HEK293 (cell line): ENCODE measurements at regions not wholly inside any gene's neighbourhood (a gene's known extent, or its start where the extent isn't known, plus 50 kb on each side); places are given as distances from the start of the nearest gene placed in this dataset.

Experiments used
- CTCF ChIA-PET: fragments of 350-600 bp; formaldehyde crosslinking; extraction: SDS; loops from one replicate; lab custom pipeline; 2021; ENCODE audit warnings: antibody characterized with exemption; lab: Yijun Ruan, JAX
- POLR2A ChIA-PET: fragments of 300-600 bp; formaldehyde crosslinking; extraction: SDS; loops from one replicate; lab custom pipeline; 2020; ENCODE audit warnings: antibody characterized with exemption, inconsistent platforms; lab: Yijun Ruan, JAX
- H3K27ac ChIP-seq: fragments of 200-500 bp; sonication (Bioruptor generic); 2 replicates; pipeline ENCODE4 v1.5.1; 2014; ENCODE audit warnings: low read depth, low read length, control low read depth, inconsistent platforms; ENCODE audit errors: extremely low read depth
- H3K36me3 ChIP-seq, 2 experiments: fragments of 200-500 bp in 1 of 2; sonication (Bioruptor generic) in 1 of 2; 1 replicate in 1 of 2; 2 replicates in 1 of 2; pipeline ENCODE4 v1.5.1; 2014 to 2017; ENCODE audit warnings: inconsistent platforms in 2 of 2, low read length in 2 of 2; ENCODE audit not compliant: control insufficient read depth in 2 of 2, insufficient read depth in 1 of 2
- H3K4me1 ChIP-seq: fragments of 200-500 bp; sonication (Bioruptor generic); 2 replicates; pipeline ENCODE4 v1.5.1; 2014; ENCODE audit warnings: mild to moderate bottlenecking, low read length, inconsistent platforms; ENCODE audit not compliant: control insufficient read depth, insufficient read depth
- H3K4me3 ChIP-seq: 2 replicates; pipeline ENCODE4 v1.5.1; 2011; ENCODE audit warnings: low read depth, mild to moderate bottlenecking, control low read depth, low read length, moderate library complexity
- H3K9me3 ChIP-seq: fragments of 200-500 bp; sonication (Bioruptor generic); 2 replicates; pipeline ENCODE4 v1.5.1; 2014; ENCODE audit warnings: low read depth, low read length, inconsistent platforms; ENCODE audit not compliant: control insufficient read depth, insufficient read depth
- EGR2 ChIP-seq: fragments of 450-650 bp; formaldehyde crosslinking; IDR thresholded peaks from 2 replicates; pipeline ENCODE4 v1.5.1; 2016; ENCODE audit warnings: low read depth, missing biosample characterization, missing genetic modification characterization
- GLIS1 ChIP-seq: fragments of 450-650 bp; formaldehyde crosslinking; IDR thresholded peaks from 2 replicates; pipeline ENCODE4 v1.5.1; 2016; ENCODE audit warnings: missing biosample characterization, missing genetic modification characterization
- KLF7 ChIP-seq: fragments of 450-650 bp; formaldehyde crosslinking; IDR thresholded peaks from 2 replicates; pipeline ENCODE4 v1.5.1; 2016; ENCODE audit warnings: missing biosample characterization, missing genetic modification characterization, borderline replicate concordance
- MEIS1 ChIP-seq: sonication (generic); formaldehyde crosslinking; IDR thresholded peaks from 2 replicates; pipeline ENCODE4 v1.8.1; 2022; ENCODE audit warnings: missing genetic modification reagents, mild to moderate bottlenecking, borderline replicate concordance
- OVOL3 ChIP-seq: fragments of 450-650 bp; formaldehyde crosslinking; IDR thresholded peaks from 2 replicates; pipeline ENCODE4 v1.5.1; 2016; ENCODE audit warnings: missing biosample characterization, missing genetic modification characterization
- PRDM10 ChIP-seq: fragments of 450-650 bp; formaldehyde crosslinking; IDR thresholded peaks from 2 replicates; pipeline ENCODE4 v1.5.1; 2016; ENCODE audit warnings: missing biosample characterization, missing genetic modification characterization
- PRDM6 ChIP-seq: fragments of 450-650 bp; formaldehyde crosslinking; IDR thresholded peaks from 2 replicates; pipeline ENCODE4 v1.5.1; 2017; ENCODE audit warnings: missing biosample characterization, missing genetic modification characterization
- SETDB1 ChIP-seq: IDR thresholded peaks from one replicate; pipeline ENCODE4 v1.6.1; 2017; ENCODE audit warnings: mild to moderate bottlenecking, low read length, moderate library complexity, mixed read lengths; ENCODE audit not compliant: insufficient read length
- SP2 ChIP-seq: fragments of 450-650 bp; formaldehyde crosslinking; IDR thresholded peaks from 2 replicates; pipeline ENCODE4 v1.5.1; 2016; ENCODE audit warnings: missing biosample characterization, missing genetic modification characterization
- TCF7L2 ChIP-seq: IDR thresholded peaks from 2 replicates; pipeline ENCODE4 v1.6.1; 2011; ENCODE audit warnings: low read depth, mild to moderate bottlenecking, inconsistent platforms, low read length, moderate library complexity, borderline replicate concordance
- ZFP41 ChIP-seq: fragments of 450-650 bp; formaldehyde crosslinking; IDR thresholded peaks from 2 replicates; pipeline ENCODE4 v1.5.1; 2016; ENCODE audit warnings: missing biosample characterization, missing genetic modification characterization, borderline replicate concordance
- ZNF16 ChIP-seq: fragments of 450-650 bp; formaldehyde crosslinking; IDR thresholded peaks from 2 replicates; pipeline ENCODE4 v1.5.1; 2016; ENCODE audit warnings: low read depth, missing biosample characterization, missing genetic modification characterization
- ZNF18 ChIP-seq: fragments of 450-650 bp; formaldehyde crosslinking; IDR thresholded peaks from 2 replicates; pipeline ENCODE4 v1.5.1; 2016; ENCODE audit warnings: missing biosample characterization, missing genetic modification characterization
- ZNF184 ChIP-seq: fragments of 450-650 bp; IDR thresholded peaks from 2 replicates; pipeline ENCODE4 v1.5.1; 2018; ENCODE audit warnings: missing biosample characterization, mild to moderate bottlenecking, missing genetic modification characterization
- ZNF2 ChIP-seq: fragments of 450-650 bp; formaldehyde crosslinking; IDR thresholded peaks from 2 replicates; pipeline ENCODE4 v1.5.1; 2016; ENCODE audit warnings: missing biosample characterization, missing genetic modification characterization
- ZNF354C ChIP-seq: fragments of 450-650 bp; formaldehyde crosslinking; IDR thresholded peaks from 2 replicates; pipeline ENCODE4 v1.5.1; 2016; ENCODE audit warnings: missing biosample characterization, missing genetic modification characterization, low read depth, borderline replicate concordance
- ZNF426 ChIP-seq: fragments of 450-650 bp; formaldehyde crosslinking; IDR thresholded peaks from 2 replicates; pipeline ENCODE4 v1.5.1; 2017; ENCODE audit warnings: missing biosample characterization, missing genetic modification characterization, mild to moderate bottlenecking, inconsistent platforms, moderate library complexity
- ZNF529 ChIP-seq: fragments of 450-650 bp; formaldehyde crosslinking; IDR thresholded peaks from 2 replicates; pipeline ENCODE4 v1.5.1; 2017; ENCODE audit warnings: missing genetic modification characterization, missing biosample characterization; ENCODE audit not compliant: insufficient replicate concordance
- ZNF549 ChIP-seq: fragments of 450-650 bp; IDR thresholded peaks from 2 replicates; pipeline ENCODE4 v1.5.1; 2018; ENCODE audit warnings: missing biosample characterization, missing genetic modification characterization, mild to moderate bottlenecking, inconsistent platforms, moderate library complexity
- ZNF776 ChIP-seq: fragments of 450-650 bp; formaldehyde crosslinking; IDR thresholded peaks from 2 replicates; pipeline ENCODE4 v1.5.0; 2017; ENCODE audit warnings: missing biosample characterization, missing genetic modification characterization, borderline replicate concordance
- TF ChIP-seq, protein P1 (sequence below): fragments of 450-650 bp; formaldehyde crosslinking; IDR thresholded peaks from 2 replicates; pipeline ENCODE4; 2016; ENCODE audit warnings: missing biosample characterization, missing genetic modification characterization
- TF ChIP-seq, protein P2 (sequence below): fragments of 450-650 bp; IDR thresholded peaks from 2 replicates; pipeline ENCODE4 v1.5.1; 2018; ENCODE audit warnings: missing biosample characterization, missing genetic modification characterization
- TF ChIP-seq, protein P3 (sequence below): fragments of 450-650 bp; formaldehyde crosslinking; IDR thresholded peaks from 2 replicates; pipeline ENCODE4 v1.5.1; 2017; ENCODE audit warnings: missing biosample characterization, missing genetic modification characterization
- TF ChIP-seq, protein P4 (sequence below): fragments of 450-650 bp; formaldehyde crosslinking; optimal IDR thresholded peaks from 2 replicates; pipeline ENCODE3; 2016; ENCODE audit warnings: missing biosample characterization, mild to moderate bottlenecking, missing genetic modification characterization

DNA sequence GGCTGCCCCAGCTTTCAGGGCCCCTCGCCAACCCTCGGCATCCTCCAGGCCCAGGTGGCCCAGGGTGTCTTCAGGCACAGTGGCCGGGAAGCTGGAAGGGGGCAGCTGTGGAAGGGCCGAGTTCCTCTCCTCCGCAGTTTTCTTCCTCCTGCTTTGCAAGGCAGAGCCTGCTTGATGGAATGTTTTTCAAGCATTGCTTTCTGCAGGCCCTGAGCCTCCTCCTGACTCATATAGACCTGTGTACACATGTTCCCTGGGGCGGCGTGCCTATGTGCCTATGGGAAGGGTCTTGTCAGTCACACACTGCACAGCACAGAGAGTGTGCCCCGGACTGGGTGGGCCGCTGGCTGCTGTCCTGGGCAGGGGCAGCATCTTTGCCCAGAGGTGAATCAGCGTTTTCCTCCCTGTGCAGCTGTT lies 107.5 kb downstream of the ERMARD start:
- no peak overlapping the region for H3K27ac ChIP-seq
- no peaks in the 10 kb centered on the region for H3K36me3 ChIP-seq
- CTCF ChIA-PET: interaction anchor here (1.7 kb wide), 1 partner anchor 27 kb away, joined by 5 read pairs; no protein-coding TSS in a partner anchor

GRCh38 chr6:169858293-169858934 lies 107.0 kb downstream of the ERMARD start:
- ChIA-PET POLR2A (no interaction called here), CTCF (interaction anchor here (1.7 kb wide), 1 partner anchor 27 kb away, joined by 5 read pairs; no protein-coding TSS in a partner anchor)
- no peak overlapping the region for H3K4me3 ChIP-seq
- no peaks in the 10 kb centered on the region for H3K9me3 ChIP-seq
- H3K4me1 ChIP-seq: no peaks in the 10 kb centered on the region
- H3K27ac ChIP-seq: no peak overlapping the region
- H3K36me3 ChIP-seq: no peaks in the 10 kb centered on the region
- no peak for TF ChIP-seq PRDM10 (tag by site-specific recombination)
- no peak for TF ChIP-seq PRDM6
- TF ChIP-seq, protein P1, sequence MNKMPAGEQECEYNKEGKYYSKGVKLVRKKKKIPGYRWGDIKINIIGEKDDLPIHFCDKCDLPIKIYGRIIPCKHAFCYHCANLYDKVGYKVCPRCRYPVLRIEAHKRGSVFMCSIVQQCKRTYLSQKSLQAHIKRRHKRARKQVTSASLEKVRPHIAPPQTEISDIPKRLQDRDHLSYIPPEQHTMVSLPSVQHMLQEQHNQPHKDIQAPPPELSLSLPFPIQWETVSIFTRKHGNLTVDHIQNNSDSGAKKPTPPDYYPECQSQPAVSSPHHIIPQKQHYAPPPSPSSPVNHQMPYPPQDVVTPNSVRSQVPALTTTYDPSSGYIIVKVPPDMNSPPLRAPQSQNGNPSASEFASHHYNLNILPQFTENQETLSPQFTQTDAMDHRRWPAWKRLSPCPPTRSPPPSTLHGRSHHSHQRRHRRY (tag by site-specific recombination): no peak
- no peak for TF ChIP-seq ZNF2 (tag by site-specific recombination)
- no peak for TF ChIP-seq GLIS1
- TF ChIP-seq, protein P2, sequence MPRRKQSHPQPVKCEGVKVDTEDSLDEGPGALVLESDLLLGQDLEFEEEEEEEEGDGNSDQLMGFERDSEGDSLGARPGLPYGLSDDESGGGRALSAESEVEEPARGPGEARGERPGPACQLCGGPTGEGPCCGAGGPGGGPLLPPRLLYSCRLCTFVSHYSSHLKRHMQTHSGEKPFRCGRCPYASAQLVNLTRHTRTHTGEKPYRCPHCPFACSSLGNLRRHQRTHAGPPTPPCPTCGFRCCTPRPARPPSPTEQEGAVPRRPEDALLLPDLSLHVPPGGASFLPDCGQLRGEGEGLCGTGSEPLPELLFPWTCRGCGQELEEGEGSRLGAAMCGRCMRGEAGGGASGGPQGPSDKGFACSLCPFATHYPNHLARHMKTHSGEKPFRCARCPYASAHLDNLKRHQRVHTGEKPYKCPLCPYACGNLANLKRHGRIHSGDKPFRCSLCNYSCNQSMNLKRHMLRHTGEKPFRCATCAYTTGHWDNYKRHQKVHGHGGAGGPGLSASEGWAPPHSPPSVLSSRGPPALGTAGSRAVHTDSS (tag by site-specific recombination): no peak
- no peak for TF ChIP-seq SP2 (tag by site-specific recombination)
- no peak for TF ChIP-seq ZFP41

More for the DNA sequence above, 107.5 kb downstream of the ERMARD start:
- Histone ChIP-seq H3K9me3 (no peaks in the 10 kb centered on the region), H3K4me3 (no peak overlapping the region), H3K4me1 (no peaks in the 10 kb centered on the region)
- TF ChIP-seq ZNF16 (tag by site-specific recombination): no peak
- TF ChIP-seq OVOL3 (tag by site-specific recombination): no peak
- no peak for TF ChIP-seq ZNF184 (tag by site-specific recombination)
- no peak for TF ChIP-seq ZNF529 (tag by site-specific recombination)
- TF ChIP-seq, protein P3, sequence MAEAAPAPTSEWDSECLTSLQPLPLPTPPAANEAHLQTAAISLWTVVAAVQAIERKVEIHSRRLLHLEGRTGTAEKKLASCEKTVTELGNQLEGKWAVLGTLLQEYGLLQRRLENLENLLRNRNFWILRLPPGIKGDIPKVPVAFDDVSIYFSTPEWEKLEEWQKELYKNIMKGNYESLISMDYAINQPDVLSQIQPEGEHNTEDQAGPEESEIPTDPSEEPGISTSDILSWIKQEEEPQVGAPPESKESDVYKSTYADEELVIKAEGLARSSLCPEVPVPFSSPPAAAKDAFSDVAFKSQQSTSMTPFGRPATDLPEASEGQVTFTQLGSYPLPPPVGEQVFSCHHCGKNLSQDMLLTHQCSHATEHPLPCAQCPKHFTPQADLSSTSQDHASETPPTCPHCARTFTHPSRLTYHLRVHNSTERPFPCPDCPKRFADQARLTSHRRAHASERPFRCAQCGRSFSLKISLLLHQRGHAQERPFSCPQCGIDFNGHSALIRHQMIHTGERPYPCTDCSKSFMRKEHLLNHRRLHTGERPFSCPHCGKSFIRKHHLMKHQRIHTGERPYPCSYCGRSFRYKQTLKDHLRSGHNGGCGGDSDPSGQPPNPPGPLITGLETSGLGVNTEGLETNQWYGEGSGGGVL: no peak
- no peak for TF ChIP-seq TCF7L2
- no peak for TF ChIP-seq ZNF18 (tag by site-specific recombination)
- TF ChIP-seq ZNF776 (tag by site-specific recombination): no peak
- no peak for TF ChIP-seq ZNF354C (tag by site-specific recombination)
- TF ChIP-seq MEIS1: no peak
- TF ChIP-seq ZNF426 (tag by site-specific recombination): no peak
- TF ChIP-seq, protein P4, sequence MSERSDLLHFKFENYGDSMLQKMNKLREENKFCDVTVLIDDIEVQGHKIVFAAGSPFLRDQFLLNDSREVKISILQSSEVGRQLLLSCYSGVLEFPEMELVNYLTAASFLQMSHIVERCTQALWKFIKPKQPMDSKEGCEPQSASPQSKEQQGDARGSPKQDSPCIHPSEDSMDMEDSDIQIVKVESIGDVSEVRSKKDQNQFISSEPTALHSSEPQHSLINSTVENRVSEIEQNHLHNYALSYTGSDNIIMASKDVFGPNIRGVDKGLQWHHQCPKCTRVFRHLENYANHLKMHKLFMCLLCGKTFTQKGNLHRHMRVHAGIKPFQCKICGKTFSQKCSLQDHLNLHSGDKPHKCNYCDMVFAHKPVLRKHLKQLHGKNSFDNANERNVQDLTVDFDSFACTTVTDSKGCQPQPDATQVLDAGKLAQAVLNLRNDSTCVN (tag by site-specific recombination): no peak
- TF ChIP-seq EGR2: no peak
- no peak for TF ChIP-seq SETDB1
- TF ChIP-seq ZNF549 (tag by site-specific recombination): no peak
- TF ChIP-seq KLF7 (tag by site-specific recombination): no peak
- POLR2A ChIA-PET: no interaction called here
